Osteoblast (primary cell): ENCODE measurements at regions not wholly inside any gene's neighbourhood (a gene's known extent, or its start where the extent isn't known, plus 50 kb on each side); places are given as distances from the start of the nearest gene placed in this dataset.

Experiments used
- DNase-seq: peaks from one replicate; pipeline ENCODE4 v3.0.0; 2011; ENCODE audit warnings: low spot score, mixed read lengths; ENCODE audit not compliant: insufficient read length; ENCODE audit errors: missing footprints
- H2AFZ ChIP-seq: 2 replicates; pipeline ENCODE4 v1.6.0; 2011; ENCODE audit warnings: mild to moderate bottlenecking, low read length
- H3K27ac ChIP-seq: 2 replicates; pipeline ENCODE4 v1.5.1; 2011; ENCODE audit warnings: mild to moderate bottlenecking, low read depth, low read length, moderate library complexity
- H3K27me3 ChIP-seq: 2 replicates; pipeline ENCODE4 v1.6.0; 2012; ENCODE audit warnings: mild to moderate bottlenecking, control low read depth, inconsistent platforms, low read length, moderate library complexity; ENCODE audit not compliant: insufficient read depth
- H3K36me3 ChIP-seq: 2 replicates; pipeline ENCODE4 v1.5.1; 2011; ENCODE audit warnings: mild to moderate bottlenecking, low read length, control low read depth, moderate library complexity; ENCODE audit not compliant: insufficient read depth
- H3K4me1 ChIP-seq: 2 replicates; pipeline ENCODE4 v1.5.1; 2011; ENCODE audit warnings: mild to moderate bottlenecking, low read length, control low read depth, moderate library complexity; ENCODE audit not compliant: insufficient read depth
- H3K4me2 ChIP-seq: 2 replicates; pipeline ENCODE4 v1.6.0; 2011; ENCODE audit warnings: mild to moderate bottlenecking, low read length; ENCODE audit not compliant: insufficient read depth
- H3K4me3 ChIP-seq: fragments of 200-600 bp; sonication (generic); 3 replicates; pipeline ENCODE4 v1.5.1; 2012; ENCODE audit warnings: mild to moderate bottlenecking, low read length, inconsistent platforms; ENCODE audit not compliant: insufficient read depth
- H3K79me2 ChIP-seq: 2 replicates; pipeline ENCODE4 v1.6.0; 2012; ENCODE audit warnings: mild to moderate bottlenecking, low read length, control low read depth, inconsistent platforms; ENCODE audit not compliant: insufficient read depth
- H3K9me3 ChIP-seq: 2 replicates; pipeline ENCODE4 v1.5.1; 2011; ENCODE audit warnings: low read depth, low read length, control low read depth
- H4K20me1 ChIP-seq: 2 replicates; pipeline ENCODE4 v1.6.0; 2012; ENCODE audit warnings: mild to moderate bottlenecking, low read length, control low read depth; ENCODE audit not compliant: insufficient read depth
- TF ChIP-seq, protein P1 (sequence below): IDR thresholded peaks from 2 replicates; pipeline ENCODE4 v1.5.1; 2011; ENCODE audit warnings: mild to moderate bottlenecking, low read depth, low read length, moderate library complexity; ENCODE audit errors: extremely low read depth

DNA sequence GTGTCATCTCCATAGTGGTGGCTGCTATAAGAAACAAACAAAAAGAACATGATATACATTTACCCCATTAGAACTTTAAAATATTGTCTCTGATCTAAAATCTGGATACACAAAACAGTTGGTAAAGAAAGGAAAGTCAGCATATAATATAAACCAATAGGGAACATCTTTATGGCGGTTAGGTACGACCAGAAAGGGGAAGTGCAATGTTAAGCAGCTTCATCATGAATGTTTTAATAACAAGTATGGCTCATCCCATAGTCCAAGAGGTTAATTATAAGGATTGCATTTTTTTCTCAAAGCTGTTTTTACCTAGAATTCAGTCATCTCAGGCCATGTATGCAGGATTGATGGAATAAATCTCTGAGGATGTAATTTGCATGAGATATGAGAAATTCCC, 1869.7 kb downstream of the PCDH7 start:
- Histone ChIP-seq H3K4me1 (no peaks in the 10 kb centered on the region), H3K27me3 (no peaks in the 10 kb centered on the region), H4K20me1 (no peaks in the 10 kb centered on the region), H3K4me3 (no peak overlapping the region), H3K9me3 (no peaks in the 10 kb centered on the region), H3K4me2 (no peak overlapping the region), H3K36me3 (no peaks in the 10 kb centered on the region), H3K79me2 (no peaks in the 10 kb centered on the region), H3K27ac (no peak overlapping the region), H2AFZ (no peak overlapping the region)
- DNase-seq: no peak
- TF ChIP-seq, protein P1, sequence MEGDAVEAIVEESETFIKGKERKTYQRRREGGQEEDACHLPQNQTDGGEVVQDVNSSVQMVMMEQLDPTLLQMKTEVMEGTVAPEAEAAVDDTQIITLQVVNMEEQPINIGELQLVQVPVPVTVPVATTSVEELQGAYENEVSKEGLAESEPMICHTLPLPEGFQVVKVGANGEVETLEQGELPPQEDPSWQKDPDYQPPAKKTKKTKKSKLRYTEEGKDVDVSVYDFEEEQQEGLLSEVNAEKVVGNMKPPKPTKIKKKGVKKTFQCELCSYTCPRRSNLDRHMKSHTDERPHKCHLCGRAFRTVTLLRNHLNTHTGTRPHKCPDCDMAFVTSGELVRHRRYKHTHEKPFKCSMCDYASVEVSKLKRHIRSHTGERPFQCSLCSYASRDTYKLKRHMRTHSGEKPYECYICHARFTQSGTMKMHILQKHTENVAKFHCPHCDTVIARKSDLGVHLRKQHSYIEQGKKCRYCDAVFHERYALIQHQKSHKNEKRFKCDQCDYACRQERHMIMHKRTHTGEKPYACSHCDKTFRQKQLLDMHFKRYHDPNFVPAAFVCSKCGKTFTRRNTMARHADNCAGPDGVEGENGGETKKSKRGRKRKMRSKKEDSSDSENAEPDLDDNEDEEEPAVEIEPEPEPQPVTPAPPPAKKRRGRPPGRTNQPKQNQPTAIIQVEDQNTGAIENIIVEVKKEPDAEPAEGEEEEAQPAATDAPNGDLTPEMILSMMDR: no peak

DNA sequence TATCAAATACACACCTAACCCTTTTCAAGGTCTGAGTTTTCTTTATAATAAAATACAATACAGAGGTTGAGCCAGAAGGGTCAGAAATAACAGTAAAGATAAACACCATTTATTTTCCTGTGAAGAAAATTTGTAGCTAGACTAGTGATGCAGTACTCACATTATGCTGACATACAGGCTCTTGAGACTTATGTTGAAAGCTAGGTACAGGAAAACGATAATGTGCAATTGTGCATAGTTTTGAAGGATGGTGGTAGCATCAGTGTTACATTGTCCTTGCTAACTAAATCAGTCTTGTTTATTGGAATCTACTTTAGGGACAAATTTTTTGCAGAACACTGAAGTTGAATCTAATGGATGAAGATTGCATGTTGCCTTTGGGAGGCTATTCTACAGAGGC, 1877.2 kb downstream of the PCDH7 start:
- Histone ChIP-seq H3K36me3 (no peaks in the 10 kb centered on the region), H3K4me2 (no peak overlapping the region), H3K27ac (no peak overlapping the region), H2AFZ (no peak overlapping the region), H3K79me2 (no peaks in the 10 kb centered on the region), H3K9me3 (no peaks in the 10 kb centered on the region), H3K4me3 (no peak overlapping the region), H3K4me1 (no peaks in the 10 kb centered on the region), H3K27me3 (no peaks in the 10 kb centered on the region), H4K20me1 (no peaks in the 10 kb centered on the region)
- TF ChIP-seq, protein P1: no peak
- DNase-seq: no peak

DNA sequence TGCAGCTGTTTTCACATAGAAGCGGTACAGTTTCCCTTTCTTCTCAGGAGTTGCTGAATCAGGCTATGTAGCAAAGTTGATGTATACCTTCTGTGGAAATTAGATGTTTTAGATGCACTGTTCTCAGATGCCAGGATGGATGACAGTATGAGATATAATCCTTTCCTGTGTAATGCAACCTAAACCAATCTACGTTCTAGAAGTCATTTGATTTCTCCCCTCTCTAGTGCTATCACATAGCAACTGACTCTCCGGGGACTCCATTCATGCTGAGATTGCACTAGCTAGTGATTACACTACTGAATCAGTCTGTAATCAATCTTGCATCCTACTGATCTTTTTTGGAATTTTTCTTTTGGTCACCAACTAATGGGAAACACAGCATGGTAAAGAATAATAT, 1881.7 kb downstream of the PCDH7 start:
- Histone ChIP-seq H3K4me1 (no peaks in the 10 kb centered on the region), H3K4me2 (no peak overlapping the region), H3K9me3 (no peaks in the 10 kb centered on the region), H3K4me3 (no peak overlapping the region), H3K79me2 (no peaks in the 10 kb centered on the region), H3K36me3 (no peaks in the 10 kb centered on the region), H3K27me3 (no peaks in the 10 kb centered on the region), H3K27ac (no peak overlapping the region), H2AFZ (no peak overlapping the region), H4K20me1 (no peaks in the 10 kb centered on the region)
- TF ChIP-seq, protein P1: no peak
- DNase-seq: no peak

DNA sequence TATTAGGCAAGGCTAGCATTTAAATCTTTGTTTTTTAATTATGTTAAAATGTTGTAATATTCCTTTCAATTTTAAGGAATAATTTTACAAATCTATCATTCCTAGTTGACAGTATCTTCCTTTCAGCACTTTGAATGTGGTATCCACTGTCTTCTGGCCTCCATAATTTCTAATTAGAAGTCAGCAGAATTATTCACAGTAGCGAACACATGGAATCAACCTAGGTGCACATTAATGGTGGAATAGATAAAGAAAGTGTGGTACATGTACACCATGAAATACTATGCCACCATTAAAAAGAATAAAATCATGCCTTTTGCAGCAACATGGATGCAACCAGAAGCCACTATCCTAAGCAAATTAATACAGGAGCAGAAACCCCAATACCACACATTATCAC, 1887.8 kb downstream of the PCDH7 start:
- Histone ChIP-seq H3K27me3 (no peaks in the 10 kb centered on the region), H3K36me3 (no peaks in the 10 kb centered on the region), H3K4me3 (no peak overlapping the region), H2AFZ (no peak overlapping the region), H3K27ac (no peak overlapping the region), H3K4me1 (no peaks in the 10 kb centered on the region), H4K20me1 (no peaks in the 10 kb centered on the region), H3K9me3 (no peaks in the 10 kb centered on the region), H3K4me2 (no peak overlapping the region), H3K79me2 (no peaks in the 10 kb centered on the region)
- DNase-seq: no peak
- TF ChIP-seq, protein P1: no peak
